ENCODE measurements at regions not wholly inside any gene's neighbourhood (a gene's known extent, or its start where the extent isn't known, plus 50 kb on each side); places are given as distances from the start of the nearest gene placed in this dataset.
"Not testable (repeated sequence)": the region's sequence is repeated elsewhere in the genome, so short reads cannot be mapped to it uniquely, and the experiment has no call there.

DNA sequence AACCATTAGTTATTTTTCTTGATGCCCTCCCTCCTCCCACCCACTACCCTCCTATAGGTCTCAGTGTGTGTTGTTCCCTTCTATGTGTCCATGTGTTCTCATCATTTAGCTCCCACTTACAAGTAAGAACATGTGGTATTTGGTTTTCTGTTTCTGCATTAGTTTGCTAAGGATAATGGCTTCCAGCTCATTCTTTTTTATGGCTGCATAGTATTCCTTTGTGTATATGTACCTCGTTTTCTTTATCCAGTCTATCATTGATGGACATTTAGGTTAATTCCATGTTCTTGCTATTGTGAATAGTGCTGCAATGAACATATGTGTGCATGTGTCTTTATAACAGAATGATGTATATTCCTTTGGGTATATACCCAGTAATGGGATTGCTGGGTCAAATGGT lies 135.1 kb upstream of the PJA2 start:
- TF ChIP-seq CTCF, POLR2AphosphoS5, POLR2A (IDR thresholded peaks at IDR 0.05): not testable (repeated sequence)

Measured in sigmoid colon (tissue), 4 donors.